ENCODE measurements at regions not wholly inside any gene's neighbourhood (a gene's known extent, or its start where the extent isn't known, plus 50 kb on each side); places are given as distances from the start of the nearest gene placed in this dataset.
"Not testable (repeated sequence)": the region's sequence is repeated elsewhere in the genome, so short reads cannot be mapped to it uniquely, and the experiment has no call there.

DNA sequence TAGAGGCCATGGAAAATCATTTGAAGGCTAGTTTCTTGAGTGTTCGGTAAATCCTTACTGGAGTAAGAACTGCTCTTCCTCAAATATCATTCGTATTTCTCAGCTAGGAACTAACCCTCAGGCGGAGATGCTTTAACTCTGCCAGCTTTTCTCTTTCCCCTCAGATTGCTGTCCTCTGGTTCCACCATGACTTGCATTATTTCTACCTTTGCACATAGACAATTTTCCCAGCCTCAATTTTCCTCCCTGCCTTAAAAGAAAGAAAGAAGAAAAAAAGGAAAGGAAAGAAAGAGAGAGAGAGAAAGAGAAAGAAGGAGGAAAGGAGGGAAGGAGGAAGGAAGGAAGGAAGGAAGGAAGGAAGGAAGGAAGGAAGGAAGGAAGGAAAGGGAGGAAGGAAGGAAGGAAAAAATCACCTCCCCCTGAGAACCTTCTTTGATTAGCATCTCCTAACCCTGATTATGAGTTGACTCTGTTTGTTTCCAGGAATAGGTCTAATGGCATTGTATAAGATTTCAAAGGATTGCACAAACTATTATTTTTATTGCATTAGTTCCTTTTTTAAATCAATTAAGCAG is 123.3 kb upstream of the FAM204A start:
- DNase-seq (ENCODE audit: low read depth): no peak

DNA sequence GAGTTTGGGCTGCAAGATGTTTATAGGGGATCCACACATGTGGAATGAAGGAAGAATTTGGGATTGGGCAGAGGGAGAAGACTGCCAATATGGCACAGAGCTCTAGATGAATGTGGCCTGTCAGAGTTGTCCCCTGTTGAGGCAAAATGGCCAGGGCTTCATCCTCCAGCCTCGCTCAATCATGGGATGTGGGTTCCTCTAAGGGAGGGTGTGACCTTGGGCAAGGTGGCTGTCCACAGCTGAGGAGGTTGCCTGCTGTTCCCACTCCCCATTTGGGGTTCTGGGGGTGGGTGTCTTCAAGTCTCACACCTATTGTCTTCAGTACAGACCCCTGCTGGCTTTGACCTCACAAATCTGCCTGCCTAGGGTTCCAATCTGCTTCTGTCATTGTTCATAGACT is 121.6 kb upstream of the FAM204A start:
- no peak for DNase-seq (ENCODE audit: low read depth)

DNA sequence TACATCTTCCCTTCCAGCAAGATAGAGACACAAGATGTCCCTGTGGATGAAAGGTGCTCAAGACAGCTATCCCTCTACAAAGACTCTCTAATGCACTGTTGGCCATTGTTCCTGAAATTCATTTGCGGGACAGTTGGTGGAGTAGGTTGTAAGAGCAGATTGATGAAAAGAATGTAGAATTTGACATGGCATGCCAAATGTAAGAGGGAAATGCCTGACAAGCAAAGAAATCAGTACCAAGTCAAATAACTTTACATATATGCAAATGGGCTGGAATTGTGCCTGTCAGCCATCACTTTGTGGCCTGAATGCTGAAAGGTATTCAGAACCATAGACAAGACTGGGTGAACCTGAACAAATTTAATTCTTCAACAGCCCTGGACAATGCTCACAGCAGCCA is 120.3 kb upstream of the FAM204A start:
- no peak for DNase-seq (ENCODE audit: low read depth)

DNA sequence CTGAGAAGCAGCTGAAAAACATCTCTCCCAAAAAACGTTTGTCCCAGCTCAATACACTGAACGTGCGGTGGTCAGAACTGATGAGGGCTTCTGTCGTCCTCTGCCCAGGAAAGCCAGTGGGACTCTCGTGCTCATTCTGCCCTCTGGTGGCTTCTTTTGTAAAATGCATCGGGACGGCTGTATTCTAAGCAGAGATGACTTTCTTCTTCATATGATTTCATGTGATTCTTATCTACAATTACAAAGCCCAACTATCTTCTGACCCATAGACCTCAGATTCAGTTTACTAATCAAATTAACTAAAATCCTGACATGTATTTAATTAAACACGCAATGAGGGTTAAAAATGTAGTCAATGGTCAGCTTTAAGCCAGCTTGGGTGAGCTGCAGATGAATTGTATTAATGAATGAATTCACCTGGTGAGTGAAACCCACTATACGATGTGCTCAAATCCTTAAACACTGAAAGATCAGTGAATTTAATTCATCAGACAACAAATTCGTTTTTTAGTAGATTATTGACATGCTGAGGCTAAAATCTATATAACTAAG is 117.6 kb upstream of the FAM204A start:
- DNase-seq (ENCODE audit: low read depth): peak; percentile 66

DNA sequence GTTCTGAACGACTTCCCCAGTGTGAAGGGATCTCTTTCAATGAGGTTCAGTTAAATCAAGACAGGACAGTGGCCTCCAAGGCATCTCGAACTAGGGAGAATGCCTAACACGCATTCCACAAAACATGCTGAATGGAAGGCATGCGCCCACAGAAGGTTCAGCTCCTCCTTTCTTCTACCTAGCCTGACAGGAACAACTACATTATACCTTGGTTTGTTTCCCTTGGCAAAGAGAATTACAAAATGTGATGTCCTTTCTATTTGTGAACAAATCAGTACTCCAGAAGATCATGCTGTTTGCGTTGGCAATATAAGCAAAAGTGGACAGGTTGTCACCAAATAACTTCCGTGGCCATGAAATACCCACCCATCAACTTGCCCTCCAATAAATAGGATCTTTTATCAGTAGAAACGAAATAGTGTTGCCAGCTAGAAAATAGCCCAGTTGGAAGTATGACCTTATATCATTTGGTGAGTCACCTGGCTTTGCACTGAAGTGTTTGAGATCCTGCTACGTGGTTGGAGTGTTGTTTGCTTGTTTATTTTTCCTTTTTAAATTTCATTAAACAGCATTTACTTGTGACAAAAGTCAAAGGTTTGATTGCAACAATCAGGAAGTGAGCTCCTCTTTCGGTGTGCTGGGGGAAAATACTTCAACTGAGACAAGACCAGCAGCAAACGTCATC is 117.0 kb upstream of the FAM204A start:
- DNase-seq (ENCODE audit: low read depth): no peak

DNA sequence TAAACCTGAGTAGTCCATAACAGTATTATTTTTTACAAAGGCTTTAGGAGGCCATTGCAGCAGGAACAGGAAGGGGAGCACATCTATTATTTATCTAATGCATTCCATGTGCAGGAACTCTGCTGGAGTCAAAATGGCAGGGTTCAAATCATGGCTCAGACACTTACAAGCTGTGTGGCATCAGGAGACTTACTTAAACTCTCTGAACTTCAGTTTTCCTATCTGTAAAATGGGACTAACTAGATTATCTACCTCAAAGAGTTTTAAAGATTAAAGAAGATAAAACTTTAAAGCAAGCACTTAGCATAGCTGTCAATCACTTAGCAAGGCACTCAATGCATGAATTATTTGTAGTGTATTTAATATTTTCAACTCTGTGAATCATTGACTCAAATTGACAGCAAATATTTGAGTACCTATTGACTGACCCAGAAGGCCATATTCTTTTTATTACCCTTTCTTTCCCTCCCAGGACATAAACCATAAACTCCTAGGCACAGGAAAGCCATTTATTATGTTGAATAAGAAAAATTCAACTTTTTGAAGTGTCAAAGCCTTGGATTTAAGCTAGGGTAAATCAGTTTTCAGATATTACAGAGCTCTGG is 115.8 kb upstream of the FAM204A start:
- no peak for DNase-seq (ENCODE audit: low read depth)

DNA sequence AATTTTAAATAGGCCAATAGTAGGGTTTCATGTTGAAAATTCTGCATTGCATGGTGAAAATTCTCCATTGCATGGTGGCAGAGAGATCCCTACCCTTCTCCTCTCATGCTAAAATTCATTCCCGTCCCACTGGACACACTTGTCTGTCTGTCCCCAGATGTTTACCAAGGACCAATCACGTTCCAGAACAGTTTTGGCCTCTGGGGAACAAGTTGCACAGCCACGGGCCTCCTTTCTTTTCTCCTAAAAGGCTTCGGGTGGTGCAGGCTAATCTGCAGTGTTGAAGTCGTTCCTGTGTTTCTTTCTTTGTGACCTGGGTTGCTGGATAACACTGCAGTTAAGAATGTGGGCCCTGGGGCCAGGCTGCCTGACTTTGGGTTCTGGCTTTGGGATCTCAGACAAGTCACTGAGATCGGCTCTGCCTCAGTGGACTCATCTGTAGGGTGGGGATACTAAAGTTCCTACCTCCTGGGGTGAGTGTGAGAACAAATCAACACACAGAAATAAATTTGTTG is 113.1 kb upstream of the FAM204A start:
- DNase-seq (ENCODE audit: low read depth): no peak

DNA sequence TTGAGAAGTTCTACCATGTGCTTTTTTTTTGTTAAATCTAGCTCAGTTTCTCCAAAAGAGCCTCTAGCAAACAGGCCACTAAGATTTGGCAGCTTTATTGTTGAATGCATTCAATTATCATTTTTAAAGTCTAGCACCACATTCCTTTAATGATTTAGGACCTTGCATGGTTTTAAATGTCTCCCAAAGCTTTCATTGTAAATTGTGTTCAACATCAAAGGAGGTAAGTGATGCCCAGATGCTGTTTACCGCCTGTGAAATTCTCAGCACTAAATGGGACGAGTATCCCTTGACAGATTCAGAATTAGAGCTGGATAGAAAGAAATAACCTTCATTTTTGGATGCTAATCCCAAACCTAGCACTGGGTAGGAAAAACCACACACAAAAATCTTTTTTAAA is 112.1 kb upstream of the FAM204A start:
- DNase-seq (ENCODE audit: low read depth): no peak

DNA sequence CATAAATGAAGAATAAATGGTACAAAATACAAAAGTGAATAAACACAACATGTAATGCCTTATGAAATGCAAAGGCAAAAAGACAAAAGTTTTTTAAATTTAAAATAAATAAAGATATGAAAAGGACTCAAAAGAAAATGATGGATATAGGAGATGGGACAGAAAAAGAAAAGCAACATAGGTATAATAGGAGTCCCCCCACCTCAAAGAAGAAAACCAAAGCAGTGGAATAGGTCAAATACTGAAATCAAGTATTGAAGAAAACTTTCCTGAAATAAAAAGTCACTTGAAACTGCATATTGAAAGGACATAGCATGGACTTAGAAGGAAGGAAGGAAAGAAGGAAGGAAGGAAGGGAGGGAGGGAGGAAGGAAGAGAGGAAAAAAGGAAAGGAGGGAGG is 110.0 kb upstream of the FAM204A start:
- no peak for DNase-seq (ENCODE audit: low read depth)

DNA sequence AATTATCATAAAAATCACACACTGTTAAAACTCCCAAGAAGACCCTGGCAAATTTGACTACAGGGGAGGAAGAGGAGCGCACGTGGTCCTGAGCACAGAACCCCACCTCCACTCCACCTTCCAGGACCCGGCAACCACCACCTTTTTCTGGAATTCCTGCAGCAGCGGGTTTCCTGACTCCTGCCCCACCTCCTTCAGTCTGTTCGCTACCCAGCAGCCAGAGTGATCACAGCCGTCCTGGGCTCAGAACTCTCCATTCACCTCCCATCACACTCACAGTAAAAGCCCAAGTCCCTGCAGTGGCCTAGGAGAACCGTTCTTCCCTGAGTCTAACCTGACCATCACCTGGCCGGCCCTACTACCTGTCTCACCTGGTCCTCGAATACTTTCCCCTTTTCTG is 107.4 kb upstream of the FAM204A start:
- no peak for DNase-seq (ENCODE audit: low read depth)

DNA sequence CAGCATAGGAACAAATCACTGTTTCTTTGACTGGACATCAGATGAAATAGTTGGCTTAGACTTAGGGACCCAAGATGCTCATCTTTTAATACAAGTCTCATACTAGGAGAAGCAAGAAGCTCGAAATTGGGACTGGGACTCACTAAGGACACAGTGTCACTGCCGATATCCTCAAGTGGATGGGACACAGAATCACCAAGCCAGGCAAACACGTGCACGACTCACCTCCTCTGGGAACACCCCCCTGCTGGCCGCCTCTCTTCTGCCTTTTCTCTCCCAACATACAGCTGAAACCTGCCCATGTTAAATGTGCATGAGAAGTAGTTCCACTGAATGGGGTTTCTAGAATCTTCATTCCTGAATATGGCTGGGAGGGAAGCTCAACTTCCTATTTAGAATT is 106.6 kb upstream of the FAM204A start:
- no peak for DNase-seq (ENCODE audit: low read depth)

DNA sequence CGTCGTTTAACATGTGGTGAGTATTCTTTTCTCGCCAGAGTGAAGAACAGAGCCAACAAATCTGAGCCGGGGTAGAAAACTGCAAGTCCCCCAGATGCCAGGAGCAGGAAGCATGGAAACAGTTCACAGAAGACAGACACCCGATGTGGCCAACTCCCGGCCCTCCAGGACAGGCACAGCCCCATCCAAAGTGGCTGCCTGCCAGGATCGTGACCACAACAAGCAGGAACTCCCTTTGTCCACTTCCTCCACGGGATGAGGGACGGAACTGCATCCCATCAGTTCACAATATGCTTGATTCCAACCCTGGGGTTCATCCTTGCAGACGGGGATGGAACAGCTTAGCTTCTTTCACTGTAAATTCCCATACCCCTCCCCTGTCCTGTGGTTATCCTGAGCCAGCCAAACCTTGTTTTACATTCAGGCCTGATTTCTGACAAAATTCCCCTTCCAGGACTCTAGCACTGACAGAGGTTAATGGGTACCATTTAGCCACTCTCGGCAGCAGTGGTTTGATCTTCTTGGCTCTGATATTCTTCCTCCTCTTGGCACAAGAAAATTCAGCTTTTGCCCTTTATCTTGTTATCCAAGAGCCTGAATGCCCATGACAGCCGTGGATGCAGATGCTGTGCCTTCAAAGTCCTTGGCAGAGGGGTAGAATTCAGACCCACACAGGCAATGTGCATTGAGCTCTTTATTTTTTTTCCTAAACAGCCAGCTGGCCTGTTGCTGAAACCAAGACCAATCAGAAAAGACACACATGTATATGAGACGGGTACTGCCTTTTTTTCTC is 105.5 kb upstream of the FAM204A start:
- DNase-seq (ENCODE audit: low read depth): peak; percentile 58

DNA sequence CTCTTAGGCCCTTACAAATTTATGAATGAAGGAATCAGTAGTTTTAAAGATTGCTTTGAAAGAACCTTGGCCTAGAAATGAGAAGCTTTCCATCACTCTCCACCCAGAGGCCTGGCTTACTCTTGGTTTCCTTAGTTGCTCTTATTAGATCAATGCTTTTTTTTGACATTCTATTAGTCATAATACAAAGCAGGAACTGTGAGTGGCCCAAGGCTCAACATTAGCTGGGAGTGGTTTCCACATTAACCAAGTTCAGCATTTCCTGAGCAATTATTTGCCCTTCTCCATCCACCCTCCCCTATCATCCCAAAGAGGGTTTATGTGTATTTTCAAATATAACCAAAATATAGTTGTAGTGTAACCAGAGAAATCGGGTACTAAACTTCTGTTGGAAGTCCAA is 103.4 kb upstream of the FAM204A start:
- no peak for DNase-seq (ENCODE audit: low read depth)

DNA sequence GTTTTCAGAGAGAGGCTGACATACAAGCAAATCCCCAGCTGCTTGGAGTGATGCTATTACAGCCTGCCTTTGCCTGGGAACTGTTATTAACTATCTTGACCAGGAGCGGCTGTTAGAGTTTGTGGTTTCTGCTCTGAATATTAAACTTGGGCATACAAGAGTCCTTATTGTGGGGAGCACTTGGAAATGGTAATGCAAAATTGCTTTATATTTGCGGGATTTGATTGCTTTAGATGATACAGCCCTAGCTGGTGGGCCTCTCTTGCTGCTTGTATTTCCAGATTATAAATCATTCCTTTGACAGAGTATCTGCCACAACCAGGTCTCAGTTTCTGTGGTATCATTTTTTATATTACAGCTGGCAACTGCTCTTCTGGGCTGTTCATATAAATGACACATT is 101.9 kb upstream of the FAM204A start:
- no peak for DNase-seq (ENCODE audit: low read depth)

DNA sequence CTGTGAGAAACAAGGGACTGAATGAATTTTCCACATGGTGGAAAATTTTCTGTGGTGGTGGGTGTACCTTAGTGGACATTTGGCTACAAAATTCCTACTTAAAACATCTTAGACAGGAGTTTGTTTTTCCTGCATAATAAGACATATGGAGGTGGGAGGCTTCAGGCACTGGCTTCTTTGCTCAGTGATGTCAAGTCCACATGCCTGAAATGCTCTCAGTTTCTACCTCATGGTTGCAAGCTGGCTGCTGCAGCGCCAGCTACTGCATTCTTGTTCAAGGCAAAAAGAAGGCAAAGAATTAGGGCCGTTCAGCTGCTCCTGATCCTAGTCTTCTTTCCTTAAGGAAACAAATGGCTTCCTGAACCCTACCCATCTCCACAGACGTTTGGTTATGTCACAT is 99.9 kb upstream of the FAM204A start:
- DNase-seq (ENCODE audit: low read depth): no peak

DNA sequence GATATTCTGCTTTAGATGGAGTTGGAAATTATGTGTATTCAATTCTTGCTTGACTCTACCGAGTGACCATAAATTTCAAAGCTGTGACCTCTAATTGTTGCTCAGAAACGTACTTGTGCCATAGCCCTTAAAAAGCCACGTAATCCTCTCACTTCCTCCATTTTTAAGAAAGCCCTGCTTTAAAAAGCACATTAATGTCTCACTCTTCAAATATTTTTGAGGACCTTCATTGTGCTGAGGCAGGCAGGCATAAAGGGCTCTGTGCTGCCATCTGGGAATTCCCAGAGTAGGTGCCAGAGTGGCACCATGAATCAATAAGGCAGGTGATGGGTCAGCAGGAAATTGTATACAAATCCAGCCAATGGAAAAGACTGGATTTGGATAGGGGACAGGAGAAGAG is 97.7 kb upstream of the FAM204A start:
- DNase-seq (ENCODE audit: low read depth): no peak

DNA sequence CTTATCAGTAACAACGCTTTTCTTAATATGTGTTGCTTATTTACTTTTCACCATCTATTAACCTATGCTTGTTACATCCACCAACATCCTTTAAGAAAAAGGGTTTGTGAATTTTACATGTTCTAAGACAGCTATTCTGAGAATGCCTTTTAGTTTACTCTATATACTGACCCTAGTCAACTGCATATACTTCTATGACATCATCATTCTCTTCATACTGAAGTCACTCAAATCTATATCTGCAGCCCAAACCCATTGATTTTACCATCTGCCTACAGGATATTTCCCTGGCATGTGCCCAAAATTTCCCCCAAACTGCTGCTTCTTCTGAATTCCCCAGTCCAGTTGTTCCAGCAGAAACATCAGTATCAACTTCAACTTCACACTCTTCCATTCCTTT is 94.6 kb upstream of the FAM204A start:
- no peak for DNase-seq (ENCODE audit: low read depth)

DNA sequence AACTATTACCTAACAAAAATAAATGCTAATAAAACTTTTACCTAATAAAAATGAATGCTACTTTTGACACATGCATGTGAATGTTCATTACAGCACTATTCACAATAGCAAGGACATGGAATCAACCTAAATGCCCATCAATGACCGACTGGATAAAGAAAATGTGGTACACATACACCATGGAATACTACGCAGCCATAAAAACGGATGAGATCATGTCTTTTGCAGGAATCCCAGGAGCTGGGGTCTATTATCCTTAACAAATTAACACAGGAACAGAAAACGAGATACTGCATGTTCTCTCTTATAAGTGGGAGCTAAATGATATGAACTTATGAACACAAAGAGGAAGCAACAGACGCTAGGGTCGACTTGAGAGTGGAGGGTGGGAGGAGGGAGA is 88.1 kb upstream of the FAM204A start:
- no peak for DNase-seq (ENCODE audit: low read depth)

DNA sequence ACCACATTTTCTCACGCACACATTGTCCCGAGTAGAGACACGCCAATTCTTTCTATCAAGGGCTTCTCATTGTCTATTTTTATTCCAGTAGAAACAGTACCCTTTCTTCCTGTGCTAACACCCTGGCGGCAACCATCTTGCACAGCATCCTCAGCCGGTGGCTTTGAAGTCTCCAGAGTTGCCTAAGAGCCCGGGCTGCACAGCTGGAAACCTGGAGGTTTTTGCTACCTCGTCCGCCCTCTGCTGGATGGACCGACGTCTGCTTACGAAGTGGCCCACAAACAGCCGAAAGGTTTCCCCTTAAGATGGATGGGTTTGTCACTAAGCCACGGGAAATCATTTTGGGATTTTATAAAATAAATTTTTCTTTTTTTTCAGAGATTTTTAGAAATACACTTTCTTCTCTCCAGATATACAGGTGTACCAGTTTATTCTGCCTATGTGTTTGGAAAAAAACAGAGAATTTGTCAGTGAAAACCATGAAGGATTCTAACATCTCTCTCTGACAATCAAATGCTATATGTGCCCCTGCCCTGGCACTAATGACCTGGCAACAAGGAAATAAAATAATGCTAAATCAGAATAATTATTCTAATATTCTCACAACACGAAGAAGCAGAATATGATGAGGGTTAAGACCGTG is 81.8 kb upstream of the FAM204A start:
- peak; percentile 85 for DNase-seq (ENCODE audit: low read depth)

DNA sequence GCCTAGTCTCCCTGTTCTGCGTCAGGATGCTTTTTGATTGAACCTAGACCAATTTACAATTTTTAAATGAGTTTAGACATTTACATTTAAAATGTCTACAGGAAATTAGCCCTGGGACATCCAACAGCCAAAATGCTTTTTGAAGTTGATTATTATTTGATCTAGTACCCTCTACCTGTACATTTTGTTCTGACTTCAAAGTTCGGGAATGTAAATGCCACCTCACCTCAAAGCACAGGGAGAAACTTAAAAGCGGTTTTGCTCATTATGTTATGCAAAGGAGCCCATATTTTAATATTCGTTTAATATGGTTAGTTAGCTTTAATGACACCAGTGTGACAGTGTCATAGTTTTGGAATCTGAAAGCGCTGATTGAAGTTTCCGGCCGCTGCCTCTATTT is 80.1 kb upstream of the FAM204A start:
- no peak for DNase-seq (ENCODE audit: low read depth)

DNA sequence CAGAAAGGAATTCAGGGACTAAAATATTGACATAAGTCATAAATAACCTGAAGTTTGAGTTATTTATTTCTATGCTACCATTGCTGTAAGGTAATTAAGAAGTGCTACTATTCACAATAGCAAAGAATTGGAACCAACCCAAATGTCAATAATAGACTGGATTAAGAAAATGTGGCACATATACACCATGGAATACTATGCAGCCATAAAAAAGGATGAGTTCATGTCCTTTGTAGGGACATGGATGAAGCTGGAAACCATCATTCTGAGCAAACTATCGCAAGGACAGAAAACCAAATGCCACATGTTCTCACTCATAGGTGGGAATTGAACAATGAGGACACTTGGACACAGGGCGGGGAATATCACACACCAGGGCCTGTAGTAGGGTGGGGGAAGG is 77.9 kb upstream of the FAM204A start:
- not testable (repeated sequence) for DNase-seq (ENCODE audit: low read depth)

DNA sequence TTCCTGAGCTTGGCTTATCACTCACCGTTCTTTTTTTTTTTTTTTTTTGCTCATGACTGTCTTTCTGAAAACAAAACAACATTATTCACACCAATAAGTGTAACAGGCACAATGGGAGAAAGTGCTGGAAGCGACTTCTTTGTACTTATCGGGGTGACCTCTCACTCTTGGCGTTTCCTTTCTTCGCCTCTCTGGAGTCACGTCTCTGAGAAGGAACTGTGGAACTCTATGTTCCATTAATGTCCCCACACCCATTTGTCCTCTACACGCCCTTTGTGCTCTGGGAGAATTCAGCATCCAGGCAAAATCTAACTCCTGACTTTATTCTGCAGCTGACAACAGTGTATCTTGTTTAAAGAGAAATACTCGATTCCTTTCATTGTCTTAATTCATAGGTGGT is 70.8 kb upstream of the FAM204A start:
- DNase-seq (ENCODE audit: low read depth): no peak
